Endothelial cell of umbilical vein (primary cell): ENCODE measurements at regions not wholly inside any gene's neighbourhood (a gene's known extent, or its start where the extent isn't known, plus 50 kb on each side); places are given as distances from the start of the nearest gene placed in this dataset.

Experiments used
- BruUV-seq: library from RNA; stranded (reverse); fragments of 400-500 nt; replicated peaks from 2 replicates; lab custom pipeline; 2021; lab: Mats Ljungman, UMichigan
- CTCF ChIA-PET: fragments of 300-600, 350-600 bp; sonication (Branson Sonifier 250); formaldehyde crosslinking; loops from one replicate; lab custom pipeline; 2021; ENCODE audit warnings: antibody characterized with exemption, inconsistent platforms; lab: Charles Lee
- POLR2A ChIA-PET: fragments of 300-600, 350-600 bp; sonication (Branson Sonifier 250); formaldehyde crosslinking; loops from one replicate; lab custom pipeline; 2021; ENCODE audit warnings: antibody characterized with exemption, inconsistent platforms; lab: Charles Lee
- DNase-seq: peaks from one replicate; pipeline ENCODE4 v3.0.0-alpha.2; 2011; ENCODE audit warnings: low read depth, low spot score
- FAIRE-seq: peaks from 2 replicates; lab custom pipeline; 2011; peaks lifted over from hg19 to GRCh38; lab: Jason Lieb, UNC
- H2AFZ ChIP-seq: 2 replicates; pipeline ENCODE4 v1.6.0; 2012; ENCODE audit warnings: low read depth, low read length, control low read depth, inconsistent platforms
- H3K27ac ChIP-seq: 2 replicates; pipeline ENCODE4 v1.5.1; 2011; ENCODE audit warnings: low read depth, mild to moderate bottlenecking, control low read depth, low read length, moderate library complexity; ENCODE audit not compliant: insufficient read depth
- H3K27me3 ChIP-seq, 2 experiments: 2 replicates each; pipeline versions ENCODE4 v1.6.0 to v1.6.1; 2011; ENCODE audit warnings: low read length in 2 of 2, mixed read lengths in 1 of 2; ENCODE audit not compliant: control insufficient read depth in 2 of 2, insufficient read depth in 2 of 2
- H3K36me3 ChIP-seq, 2 experiments: 2 replicates in 1 of 2; 3 replicates in 1 of 2; pipeline ENCODE4 v1.5.1; 2011; ENCODE audit warnings: low read length in 2 of 2, mild to moderate bottlenecking in 1 of 2, moderate library complexity in 1 of 2; ENCODE audit not compliant: control insufficient read depth in 2 of 2, insufficient read depth in 2 of 2; ENCODE audit errors: extremely low read depth in 1 of 2
- H3K4me1 ChIP-seq: 3 replicates; pipeline ENCODE4 v1.5.1; 2011; ENCODE audit warnings: mild to moderate bottlenecking, low read length; ENCODE audit not compliant: control insufficient read depth, insufficient read depth; ENCODE audit errors: extremely low read depth
- H3K4me2 ChIP-seq: 2 replicates; pipeline ENCODE4 v1.6.1; 2011; ENCODE audit warnings: low read length, control low read depth, mixed read lengths; ENCODE audit not compliant: insufficient read depth
- H3K4me3 ChIP-seq, 3 experiments: fragments of 200-600 bp in 1 of 3; sonication (generic), shearing (Covaris generic) in 1 of 3; replicated peaks in 1 of 3; 2 replicates each; pipeline ENCODE4 v1.5.1; 2011 to 2016; ENCODE audit warnings: control low read depth in 3 of 3, low read length in 3 of 3, mild to moderate bottlenecking in 2 of 3, inconsistent platforms in 1 of 3, low read depth in 1 of 3, moderate library complexity in 1 of 3; ENCODE audit not compliant: insufficient read depth in 1 of 3
- H3K79me2 ChIP-seq: 2 replicates; pipeline ENCODE4 v1.6.0; 2012; ENCODE audit warnings: low read length, inconsistent platforms; ENCODE audit not compliant: control insufficient read depth, insufficient read depth
- H3K9ac ChIP-seq: replicated peaks from 2 replicates; pipeline ENCODE3; 2011; ENCODE audit warnings: low read length, control low read depth; ENCODE audit not compliant: insufficient read depth; ENCODE audit errors: extremely low read depth
- H3K9me1 ChIP-seq: replicated peaks from 3 replicates; pipeline ENCODE4 v1.6.0; 2011; ENCODE audit warnings: mild to moderate bottlenecking, low read length; ENCODE audit not compliant: control insufficient read depth, insufficient read depth; ENCODE audit errors: extremely low read depth
- H3K9me3 ChIP-seq: replicated peaks from 2 replicates; pipeline ENCODE4 v1.5.1; 2012; ENCODE audit warnings: low read length, inconsistent platforms; ENCODE audit not compliant: control insufficient read depth, insufficient read depth
- H4K20me1 ChIP-seq: replicated peaks from 2 replicates; pipeline ENCODE3; 2011; ENCODE audit warnings: mild to moderate bottlenecking, low read length; ENCODE audit not compliant: control insufficient read depth, insufficient read depth; ENCODE audit errors: extremely low read depth
- CTCF ChIP-seq, 2 donors: IDR thresholded peaks; 1 replicate in 1 of 2; 2 replicates in 1 of 2; pipeline ENCODE4 v1.5.1; 2011; ENCODE audit warnings: low read length in 2 of 2, mild to moderate bottlenecking in 2 of 2, moderate library complexity in 2 of 2, control low read depth in 1 of 2, inconsistent platforms in 1 of 2, low read depth in 1 of 2; ENCODE audit not compliant: insufficient read depth in 1 of 2; ENCODE audit errors: extremely low read depth in 1 of 2
- EZH2 ChIP-seq: IDR thresholded peaks from 2 replicates; pipeline ENCODE4 v1.6.1; 2012; ENCODE audit warnings: borderline replicate concordance, low read depth, mild to moderate bottlenecking, moderate library complexity, low read length, inconsistent platforms; ENCODE audit not compliant: severe bottlenecking
- FOS ChIP-seq: IDR thresholded peaks from 2 replicates; pipeline ENCODE4 v1.6.1; 2011; ENCODE audit warnings: mild to moderate bottlenecking, low read length, moderate library complexity, borderline replicate concordance; ENCODE audit not compliant: insufficient read depth
- GATA2 ChIP-seq: IDR thresholded peaks from 2 replicates; pipeline ENCODE4 v1.7.0; 2011; ENCODE audit warnings: low read depth, mild to moderate bottlenecking, moderate library complexity, mixed read lengths, low read length; ENCODE audit not compliant: insufficient read length, insufficient read depth
- JUN ChIP-seq: IDR thresholded peaks from 2 replicates; pipeline ENCODE4 v1.6.1; 2011; ENCODE audit warnings: borderline replicate concordance, low read depth; ENCODE audit not compliant: insufficient read length, insufficient read depth
- MAX ChIP-seq: IDR thresholded peaks from 2 replicates; pipeline ENCODE4 v1.6.1; 2011; ENCODE audit not compliant: insufficient read depth, insufficient read length
- MYC ChIP-seq: IDR thresholded peaks from one replicate; pipeline ENCODE4 v1.6.1; 2011; ENCODE audit warnings: mild to moderate bottlenecking, low read depth, low read length
- POLR2A ChIP-seq: IDR thresholded peaks from 2 replicates; pipeline ENCODE4 v1.6.1; 2012; ENCODE audit warnings: low read depth, mild to moderate bottlenecking, control low read depth, low read length
- POLR2AphosphoS5 ChIP-seq: IDR thresholded peaks from 2 replicates; pipeline ENCODE4 v1.6.1; 2012; ENCODE audit warnings: low read depth, mild to moderate bottlenecking, control low read depth, low read length, moderate library complexity; ENCODE audit not compliant: insufficient read depth
- dilution Hi-C: fragments of 300-500 bp; cut with MboI; formaldehyde crosslinking; loops from one replicate; pipeline ENCODE4 v1.15.0; 2019; ENCODE audit warnings: low sequenced_read_pairs; ENCODE audit not compliant: extremely low pct_ligation_motif_present
- intact Hi-C: fragments of 100-400 bp; cut with micrococcal nuclease; formaldehyde crosslinking; loops from one replicate; pipeline ENCODE4 v1.10.0; 2022

GRCh38 chr2:236516708-236517107 is 52.9 kb upstream of the ACKR3 start:
- Histone ChIP-seq H3K4me1 (peaks cover 4% of the 10 kb centered on the region), H3K9me1 (no peaks in the 10 kb centered on the region), H3K27me3 (peaks cover 0 to 9% of the 10 kb centered on the region in 2 experiments), H4K20me1 (no peaks in the 10 kb centered on the region), H3K36me3 (no peaks in the 10 kb centered on the region), H2AFZ (no peak overlapping the region), H3K4me2 (no peak overlapping the region), H3K79me2 (no peaks in the 10 kb centered on the region), H3K9me3 (no peaks in the 10 kb centered on the region), H3K9ac (no peak overlapping the region), H3K4me3 (no peak overlapping the region), H3K27ac (no peak overlapping the region)
- dilution Hi-C loops, result no loop called here
- no peak for DNase-seq
- FAIRE-seq, result no peak
- TF ChIP-seq GATA2, result no peak
- TF ChIP-seq MAX, result no peak
- TF ChIP-seq EZH2, result no peak
- TF ChIP-seq MYC, result no peak
- no peak for TF ChIP-seq CTCF (IDR thresholded peaks at IDR 0.05; ENCODE audit: extremely low read depth in 1 of 2, insufficient read depth in 1 of 2, low read depth in 1 of 2, low read length in 2 of 2)
- TF ChIP-seq POLR2A, result no peak
- no peak for TF ChIP-seq JUN
- no peak for TF ChIP-seq FOS
- TF ChIP-seq POLR2AphosphoS5, result no peak
- POLR2A ChIA-PET, result no interaction called here
- intact Hi-C loops, result no loop called here
- CTCF ChIA-PET, result no interaction called here
- BruUV-seq, result no TSS peak
